NCI-H2029 treated with DMSO at 0.1 percent for 48 hours (cell line): ENCODE measurements at regions not wholly inside any gene's neighbourhood (a gene's known extent, or its start where the extent isn't known, plus 50 kb on each side); places are given as distances from the start of the nearest gene placed in this dataset.
"Not testable (repeated sequence)": the region's sequence is repeated elsewhere in the genome, so short reads cannot be mapped to it uniquely, and the experiment has no call there.

ENCODE experiments used
- DNase-seq: peaks from one replicate; lab custom pipeline; 2025; lab: John Stamatoyannopoulos, UW

DNA sequence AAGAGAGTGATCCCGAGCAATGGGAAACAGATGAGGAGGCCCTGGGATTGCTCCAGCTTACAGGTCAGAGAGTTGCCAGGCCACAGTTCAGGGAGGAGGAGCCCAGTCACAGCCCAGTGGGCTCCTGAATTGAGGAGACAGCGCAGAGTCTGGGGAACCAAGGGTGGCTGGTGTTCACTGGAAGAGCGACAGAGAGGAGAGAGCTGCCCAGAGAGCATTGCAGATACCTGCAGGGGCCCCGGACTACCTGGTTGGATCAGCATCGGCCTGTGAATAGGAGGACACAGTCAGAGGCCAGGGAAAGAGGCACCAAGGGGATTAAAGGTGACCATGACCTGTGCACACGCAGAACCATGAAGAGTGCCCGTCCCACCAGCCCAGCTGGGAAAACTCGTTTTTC is 648.6 kb downstream of the TBC1D22A start:
- DNase-seq = no peak

GRCh38 chr22:47409539-47410275 is 647.3 kb downstream of the TBC1D22A start:
- no peak for DNase-seq

GRCh38 chr22:47408409-47408808 is 646.0 kb downstream of the TBC1D22A start:
- no peak for DNase-seq

GRCh38 chr22:47407461-47408025 is 645.1 kb downstream of the TBC1D22A start:
- DNase-seq = no peak

GRCh38 chr22:47406896-47407295 is 644.4 kb downstream of the TBC1D22A start:
- no peak for DNase-seq

DNA sequence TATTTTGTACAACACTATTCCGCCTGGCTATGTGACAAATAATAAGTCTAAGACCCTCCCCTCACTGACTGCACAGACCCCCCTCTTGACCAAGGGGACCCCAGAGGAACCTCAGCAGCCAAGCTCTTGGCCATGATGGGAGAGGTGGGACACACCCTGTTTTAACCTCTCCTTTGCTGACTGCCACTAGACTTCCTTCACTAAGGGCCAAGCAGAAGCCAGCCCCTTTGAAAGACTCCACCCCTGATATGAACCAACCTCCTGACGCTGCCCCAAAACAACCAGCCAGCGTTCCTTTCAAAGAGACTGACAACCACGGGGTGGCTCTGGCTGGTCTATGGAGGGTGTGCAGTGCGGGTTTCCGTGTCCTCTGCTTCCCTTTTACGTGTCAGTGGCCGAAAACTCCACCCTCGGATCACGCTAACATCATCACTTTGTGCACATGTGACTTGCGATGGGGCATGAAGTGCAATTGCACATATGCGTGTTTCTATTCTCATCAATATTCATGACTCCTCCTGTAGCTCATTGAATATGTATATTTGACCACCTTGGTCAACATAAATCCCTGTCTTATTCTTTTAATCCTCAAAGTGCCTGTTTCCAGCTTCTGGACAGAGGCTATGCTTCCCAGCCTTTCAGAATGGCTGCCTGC is 643.9 kb downstream of the TBC1D22A start:
- DNase-seq = no peak

DNA sequence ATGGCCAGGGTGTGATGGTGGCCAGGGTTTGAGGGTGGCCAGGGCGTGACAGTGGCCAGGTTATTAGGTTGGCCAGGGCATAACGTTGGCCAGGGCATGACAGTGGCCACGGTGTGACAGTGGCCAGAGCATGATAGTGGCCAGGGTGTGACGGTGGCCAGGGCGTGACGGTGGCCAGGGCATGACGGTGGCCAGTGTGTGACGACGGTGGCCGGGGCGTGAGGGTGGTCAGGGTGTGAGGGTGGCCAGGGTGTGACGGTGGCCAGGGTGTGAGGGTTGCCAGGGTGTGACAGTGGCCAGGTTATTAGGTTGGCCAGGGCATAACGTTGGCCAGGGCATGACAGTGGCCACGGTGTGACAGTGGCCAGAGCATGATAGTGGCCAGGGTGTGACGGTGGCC is 642.8 kb downstream of the TBC1D22A start:
- not testable (repeated sequence) for DNase-seq

GRCh38 chr22:47402876-47403525 is 640.6 kb downstream of the TBC1D22A start:
- DNase-seq = no peak

DNA sequence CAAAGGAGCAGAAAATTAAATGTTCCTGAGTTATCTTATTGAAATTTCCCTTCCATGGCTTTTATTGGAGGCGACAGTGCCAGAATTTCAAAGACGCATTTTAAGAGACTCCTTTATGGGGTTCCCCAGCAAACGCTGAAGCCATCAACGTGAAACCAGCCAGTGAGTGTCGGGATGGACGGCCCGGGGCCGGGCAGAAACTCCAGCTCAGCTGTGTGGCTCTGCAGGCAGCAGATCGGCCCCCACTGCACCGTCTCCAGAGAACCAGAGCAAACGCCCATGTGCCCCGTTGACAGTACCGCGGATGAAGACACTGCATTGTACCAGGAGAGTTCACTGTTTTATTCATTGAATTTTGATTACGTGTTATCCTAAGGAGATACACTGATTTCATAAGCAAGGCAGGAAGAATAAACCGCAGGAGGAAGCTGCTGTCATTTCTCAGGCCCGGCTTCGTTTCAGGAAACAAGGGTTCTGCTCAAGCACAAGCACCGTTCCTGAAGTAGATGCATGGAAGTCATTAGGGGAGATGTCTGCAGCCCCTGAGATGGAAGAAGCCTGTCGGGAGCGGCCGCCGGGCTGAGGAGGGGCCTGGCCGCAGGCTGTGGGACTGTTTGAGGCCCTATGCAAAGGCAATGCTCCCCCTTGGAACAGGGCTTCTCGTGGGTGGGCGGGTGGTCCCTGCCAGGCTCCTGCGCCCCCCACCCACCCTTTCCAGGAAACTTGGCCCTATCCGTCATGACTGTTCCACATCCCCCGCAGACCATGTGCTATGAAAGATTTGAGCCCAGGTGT is 639.7 kb downstream of the TBC1D22A start:
- no peak for DNase-seq

GRCh38 chr22:47401592-47401898 is 639.1 kb downstream of the TBC1D22A start:
- DNase-seq = peak; percentile 9

GRCh38 chr22:47400701-47401591 is 638.5 kb downstream of the TBC1D22A start:
- DNase-seq = no peak

- DNase-seq = not testable (repeated sequence)
These were observed 637.7 kb downstream of the TBC1D22A start for GRCh38 chr22:47400131-47400530.

GRCh38 chr22:47398921-47399790 is 636.7 kb downstream of the TBC1D22A start:
- DNase-seq = no peak

DNA sequence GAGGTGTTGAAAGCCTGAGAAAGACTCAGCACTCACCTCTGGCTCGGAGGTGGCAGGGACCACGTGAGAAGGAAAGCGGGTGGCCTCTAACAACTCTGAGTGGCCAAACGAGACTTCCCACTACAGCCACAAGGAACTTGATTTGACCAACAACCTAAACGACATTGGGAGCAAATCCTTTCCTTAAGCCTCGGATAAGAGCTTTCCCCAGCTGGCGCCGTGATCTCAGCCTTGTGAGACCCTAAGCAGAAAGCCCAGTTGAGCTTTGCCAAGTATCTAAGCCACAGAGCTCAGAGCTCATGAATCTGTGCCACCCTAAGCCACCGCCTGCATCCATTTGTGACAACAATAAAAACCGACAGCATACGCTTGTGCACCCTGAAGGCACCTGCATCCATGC is 636.0 kb downstream of the TBC1D22A start:
- no peak for DNase-seq

- no peak for DNase-seq
These were observed 635.2 kb downstream of the TBC1D22A start for GRCh38 chr22:47397673-47398072.

- no peak for DNase-seq
These were observed 634.1 kb downstream of the TBC1D22A start for GRCh38 chr22:47396515-47396914.

- no peak for DNase-seq
These were observed 633.7 kb downstream of the TBC1D22A start for GRCh38 chr22:47396105-47396504.

GRCh38 chr22:47395481-47395880 is 633.0 kb downstream of the TBC1D22A start:
- DNase-seq = peak; percentile 50

DNA sequence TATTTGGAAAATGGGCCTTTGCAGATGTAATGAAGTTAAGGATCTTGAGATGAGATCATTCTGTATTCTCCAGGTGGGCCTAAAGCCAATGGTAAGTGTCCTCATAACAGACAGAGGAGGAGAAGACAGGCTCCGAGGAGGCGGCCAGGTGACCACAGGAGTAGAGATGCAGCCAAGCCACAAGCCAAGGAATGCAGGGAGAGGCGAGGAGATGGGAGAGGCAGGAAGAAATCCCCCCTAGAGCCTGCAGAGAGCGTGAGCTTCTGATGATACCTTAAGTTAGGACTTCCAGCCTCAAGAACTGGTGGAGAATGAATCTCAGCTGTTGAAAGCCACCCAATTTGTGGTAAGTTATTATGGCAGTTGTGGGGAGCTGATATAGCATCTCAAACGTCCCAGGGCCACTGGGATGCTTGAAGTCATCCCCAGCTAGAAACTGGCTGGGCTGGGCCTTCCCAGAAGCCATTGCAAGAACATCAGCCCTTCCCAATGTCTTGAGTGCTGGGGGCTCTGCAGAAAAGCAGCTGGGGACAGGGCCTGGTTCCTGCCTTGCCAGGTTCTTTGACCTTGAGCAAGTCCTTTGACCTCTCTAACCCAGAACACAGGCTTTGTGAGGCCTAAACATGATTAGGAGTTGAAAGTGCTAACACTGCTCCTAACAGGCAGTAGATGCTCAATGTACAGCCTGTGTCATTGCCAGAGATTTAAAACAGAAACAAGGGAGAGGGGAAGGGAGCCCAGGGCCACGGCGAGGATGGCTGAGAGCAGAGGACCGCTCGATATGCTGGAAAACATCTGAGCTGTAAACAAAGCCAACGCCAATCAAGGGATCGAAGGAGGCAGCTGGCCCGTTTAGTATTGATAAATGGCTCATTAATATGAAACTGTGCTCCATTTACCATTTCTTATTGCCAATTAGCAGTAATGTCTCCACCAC is 632.3 kb downstream of the TBC1D22A start:
- DNase-seq = no peak
